Lower leg skin (tissue), 4 donors: ENCODE measurements at regions not wholly inside any gene's neighbourhood (a gene's known extent, or its start where the extent isn't known, plus 50 kb on each side); places are given as distances from the start of the nearest gene placed in this dataset.
A peak's percentile ranks its signal among the peaks of the same experiment; 100 is the strongest.
"Not testable (repeated sequence)": the region's sequence is repeated elsewhere in the genome, so short reads cannot be mapped to it uniquely, and the experiment has no call there.

Experiments
- DNase-seq, 2 donors: peaks; one replicate each; pipeline ENCODE4 v3.0.0-alpha.2; 2019; ENCODE audit warnings: low spot score in 2 of 2
- H3K4me3 ChIP-seq: fragments of 200-600 bp; sonication (generic); 2 replicates; pipeline ENCODE4 v1.5.1; 2017; ENCODE audit warnings: mild to moderate bottlenecking, low read depth; ENCODE audit not compliant: poor library complexity, severe bottlenecking
- CTCF ChIP-seq, 3 donors: fragments of 450-650 bp; IDR thresholded peaks; one replicate each; pipeline ENCODE4 v1.5.1; 2016; ENCODE audit warnings: antibody characterized with exemption in 3 of 3, mild to moderate bottlenecking in 3 of 3, moderate library complexity in 2 of 3
- POLR2A ChIP-seq, 2 donors: fragments of 450-650 bp; IDR thresholded peaks; one replicate each; pipeline ENCODE4 v1.6.1; 2016 to 2017; ENCODE audit warnings: antibody characterized with exemption in 2 of 2, mild to moderate bottlenecking in 1 of 2, moderate library complexity in 1 of 2
- WGBS, 2 donors: methylation state at CpG; one replicate each; pipeline ENCODE4 v1.1.5; 2018; 5-methylcytosine and 5-hydroxymethylcytosine counted together
- intact Hi-C: fragments of 100-400 bp; cut with DNase I; formaldehyde crosslinking; loops from one replicate; pipeline ENCODE4 v1.15.0; 2023; ENCODE audit warnings: low total_unique reads

DNA sequence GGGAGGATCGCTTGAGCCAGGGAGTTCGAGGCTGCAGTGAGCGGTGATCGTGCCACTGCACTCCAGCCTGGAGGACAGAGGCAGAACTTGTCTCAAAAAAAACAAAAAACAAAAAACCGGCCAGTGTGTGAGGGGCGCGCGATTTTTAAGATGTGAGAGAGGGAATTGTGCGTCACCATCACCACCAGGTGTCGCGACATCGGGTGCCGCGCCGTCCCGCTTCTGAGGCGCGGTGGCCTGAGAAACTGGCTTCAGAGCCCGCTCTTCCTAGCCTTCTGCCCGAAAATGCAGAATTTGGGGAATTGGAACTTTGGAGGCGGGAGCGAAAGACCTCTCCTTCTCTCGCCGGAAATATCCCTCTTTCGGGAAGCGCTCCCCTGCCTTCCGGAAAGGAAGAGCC, 524.8 kb downstream of the KCNJ18 start:
- 45 to 60% methylated on average over 27 of the region's 27 CpGs for WGBS, 2 donors
- intact Hi-C loops = no loop called here
- H3K4me3 ChIP-seq = no peak overlapping the region
- TF ChIP-seq CTCF (IDR thresholded peaks at IDR 0.05) (no peak), POLR2A (IDR thresholded peaks at IDR 0.05) (no peak)
- no peak for DNase-seq

GRCh38 chr17:22221344-22221743, 529.0 kb downstream of the KCNJ18 start:
- H3K4me3 ChIP-seq = no peak overlapping the region
- no peak for TF ChIP-seq POLR2A (IDR thresholded peaks at IDR 0.05)
- no peak for TF ChIP-seq CTCF (IDR thresholded peaks at IDR 0.05)
- intact Hi-C loops = no loop called here
- no peak for DNase-seq
- WGBS, 2 donors = 64 to 77% methylated on average over 8 of the region's 8 CpGs

- H3K4me3 ChIP-seq, DNase-seq, intact Hi-C loops: not testable (repeated sequence)
- WGBS, 2 donors = 92 to 96% methylated on average over 3 of the region's 3 CpGs
These were observed 534.2 kb downstream of the KCNJ18 start for GRCh38 chr17:22226477-22226876.

DNA sequence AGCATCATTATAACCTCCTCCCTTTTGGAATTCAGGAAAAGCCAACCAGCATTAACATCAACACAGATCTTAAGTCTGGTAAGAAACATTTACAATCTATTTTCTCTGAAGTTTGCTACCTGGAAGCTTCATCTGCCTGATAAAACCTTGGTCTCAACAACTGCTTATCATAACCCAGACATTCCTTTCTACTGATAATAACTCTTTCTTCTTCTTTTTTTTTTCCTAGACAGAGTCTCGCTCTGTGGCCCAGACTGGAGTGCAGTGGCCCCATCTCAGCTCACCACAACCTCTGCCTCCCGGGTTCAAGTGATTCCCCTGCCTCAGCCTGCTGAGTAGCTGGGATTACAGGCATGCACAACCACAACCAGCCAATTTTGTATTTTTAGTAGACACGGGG, 534.6 kb downstream of the KCNJ18 start:
- H3K4me3 ChIP-seq, intact Hi-C loops, DNase-seq: not testable (repeated sequence)
- 76 to 90% methylated on average over 3 of the region's 3 CpGs for WGBS, 2 donors

DNA sequence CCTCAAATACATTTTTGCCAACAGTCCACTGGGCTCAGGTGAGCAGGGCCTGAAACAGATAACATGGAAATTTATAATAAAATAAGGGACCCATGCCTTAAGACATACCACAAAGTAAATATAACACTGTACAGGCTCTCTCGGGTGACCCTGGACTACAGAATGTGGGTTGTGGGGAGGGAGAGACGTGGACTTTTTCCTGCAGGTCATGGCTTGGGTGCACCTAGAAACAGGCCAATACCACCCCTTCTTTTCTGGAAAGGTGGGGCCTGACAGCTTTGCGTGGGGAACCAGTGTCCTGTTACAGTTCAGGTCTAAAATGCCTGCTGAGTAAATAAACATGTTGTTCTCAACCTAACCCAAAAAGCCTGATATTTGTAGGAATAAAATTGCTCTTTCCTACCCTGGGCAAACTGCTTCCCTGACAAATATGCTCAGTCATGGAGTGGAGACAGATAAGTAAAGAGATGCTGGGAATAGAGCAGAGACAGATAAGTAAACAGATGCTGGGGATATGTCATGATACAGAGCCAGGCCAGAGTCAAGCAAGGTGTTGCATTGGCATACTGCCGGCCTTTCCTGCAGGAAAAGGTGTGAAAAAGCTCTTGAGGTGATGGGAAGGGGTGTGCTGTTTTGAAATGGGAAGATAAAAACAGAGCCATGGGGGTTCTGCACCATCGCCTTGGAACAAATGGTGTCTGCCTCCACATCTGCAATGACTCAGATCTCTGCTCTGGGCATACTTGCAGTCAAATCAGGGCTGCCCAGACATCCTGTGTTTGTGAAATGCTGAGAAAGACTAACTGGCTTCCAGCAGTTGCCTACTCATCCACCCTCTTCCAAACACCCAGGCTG, 535.6 kb downstream of the KCNJ18 start:
- DNase-seq, intact Hi-C loops, H3K4me3 ChIP-seq: not testable (repeated sequence)
- whole genome bisulfite sequencing, 2 donors = 72 to 79% methylated on average over 4 to 5 of the region's 5 CpGs

DNA sequence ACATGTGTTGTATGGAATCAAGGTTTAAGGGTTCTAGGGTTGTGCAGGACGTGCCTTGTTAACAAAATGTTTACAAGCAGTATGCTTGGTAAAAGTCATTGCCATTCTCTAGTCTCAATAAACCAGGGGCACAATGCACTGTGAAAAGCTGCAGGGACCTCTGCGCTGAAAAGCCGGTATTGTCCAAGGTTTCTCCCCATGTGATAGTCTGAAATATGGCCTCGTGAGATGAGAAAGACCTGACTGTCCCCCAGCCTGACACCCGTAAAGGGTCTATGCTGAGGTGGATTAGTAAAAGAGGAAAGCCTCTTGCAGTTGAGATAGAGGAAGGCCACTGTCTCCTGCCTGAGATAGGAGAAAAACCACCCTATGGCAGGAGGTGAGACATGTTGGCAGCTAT, 537.5 kb downstream of the KCNJ18 start:
- intact Hi-C loops, H3K4me3 ChIP-seq: not testable (repeated sequence)
- DNase-seq = peak in 1 of 2 donors; percentile 59
- WGBS, 2 donors = 72 to 74% methylated on average over 5 of the region's 5 CpGs

GRCh38 chr17:22233382-22233781, 541.1 kb downstream of the KCNJ18 start:
- TF ChIP-seq CTCF (IDR thresholded peaks at IDR 0.05) (no peak), POLR2A (IDR thresholded peaks at IDR 0.05) (no peak)
- 93 to 98% methylated on average over 1 of the region's 1 CpG for WGBS, 2 donors
- no peak overlapping the region for H3K4me3 ChIP-seq
- intact Hi-C loops = no loop called here
- DNase-seq = no peak

DNA sequence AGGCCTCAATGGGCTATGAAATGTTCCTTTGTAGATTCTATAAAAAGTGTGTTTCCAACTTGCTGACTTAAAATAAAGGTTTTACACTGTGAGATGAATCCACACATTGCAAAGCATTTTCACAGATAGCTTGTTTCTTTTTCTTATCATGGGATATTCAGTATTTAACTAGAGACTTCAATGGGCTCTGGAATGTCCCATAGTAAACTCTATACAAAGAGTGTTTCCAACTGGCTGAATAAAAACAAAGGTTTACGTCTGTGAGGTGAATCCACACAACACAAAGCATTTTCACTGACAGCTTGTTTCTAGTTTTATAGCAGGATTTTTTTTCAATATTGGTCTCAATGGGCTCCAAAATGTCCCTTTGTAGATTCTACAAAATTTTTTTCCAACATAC, 550.1 kb downstream of the KCNJ18 start:
- H3K4me3 ChIP-seq = no peak overlapping the region
- TF ChIP-seq CTCF (IDR thresholded peaks at IDR 0.05) (no peak), POLR2A (IDR thresholded peaks at IDR 0.05) (no peak)
- 76 to 86% methylated on average over 1 of the region's 1 CpG for WGBS, 2 donors
- intact Hi-C loops = no loop called here
- no peak for DNase-seq
